ENCODE measurements at regions not wholly inside any gene's neighbourhood (a gene's known extent, or its start where the extent isn't known, plus 50 kb on each side); places are given as distances from the start of the nearest gene placed in this dataset.

GRCh38 chr7:42400961-42401360 is 164.0 kb upstream of the GLI3 start:
- no peak for TF ChIP-seq POLR2A (IDR thresholded peaks at IDR 0.05)
- TF ChIP-seq CTCF (IDR thresholded peaks at IDR 0.05), result no peak
